BJ (cell line): ENCODE measurements at regions not wholly inside any gene's neighbourhood (a gene's known extent, or its start where the extent isn't known, plus 50 kb on each side); places are given as distances from the start of the nearest gene placed in this dataset.

Experiments
- CTCF ChIA-PET: fragments of 350-600 bp; formaldehyde crosslinking; extraction: SDS; loops from one replicate; lab custom pipeline; 2021; ENCODE audit warnings: antibody characterized with exemption, inconsistent platforms; lab: Yijun Ruan, JAX
- POLR2A ChIA-PET: fragments of 300-600 bp; sonication (Branson Sonifier 250); formaldehyde crosslinking; extraction: SDS; loops from one replicate; lab custom pipeline; 2021; ENCODE audit warnings: antibody characterized with exemption; lab: Charles Lee
- DNase-seq: peaks from one replicate; pipeline ENCODE4 v3.0.0-alpha.2; 2011; ENCODE audit warnings: low read depth
- H3K27me3 ChIP-seq: 2 replicates; pipeline ENCODE4 v1.6.0; 2011; ENCODE audit warnings: low read length; ENCODE audit not compliant: control insufficient read depth, insufficient read depth
- H3K36me3 ChIP-seq: 2 replicates; pipeline ENCODE4 v1.5.1; 2011; ENCODE audit warnings: low read length; ENCODE audit not compliant: control insufficient read depth, insufficient read depth
- H3K4me3 ChIP-seq: 2 replicates; pipeline ENCODE4 v1.5.1; 2011; ENCODE audit warnings: low read depth, mild to moderate bottlenecking, control low read depth, low read length
- TF ChIP-seq, protein P1 (sequence below): IDR thresholded peaks from 2 replicates; pipeline ENCODE4 v1.5.1; 2011; ENCODE audit warnings: low read depth, mild to moderate bottlenecking, control low read depth, inconsistent platforms, low read length, moderate library complexity; ENCODE audit not compliant: insufficient read depth

DNA sequence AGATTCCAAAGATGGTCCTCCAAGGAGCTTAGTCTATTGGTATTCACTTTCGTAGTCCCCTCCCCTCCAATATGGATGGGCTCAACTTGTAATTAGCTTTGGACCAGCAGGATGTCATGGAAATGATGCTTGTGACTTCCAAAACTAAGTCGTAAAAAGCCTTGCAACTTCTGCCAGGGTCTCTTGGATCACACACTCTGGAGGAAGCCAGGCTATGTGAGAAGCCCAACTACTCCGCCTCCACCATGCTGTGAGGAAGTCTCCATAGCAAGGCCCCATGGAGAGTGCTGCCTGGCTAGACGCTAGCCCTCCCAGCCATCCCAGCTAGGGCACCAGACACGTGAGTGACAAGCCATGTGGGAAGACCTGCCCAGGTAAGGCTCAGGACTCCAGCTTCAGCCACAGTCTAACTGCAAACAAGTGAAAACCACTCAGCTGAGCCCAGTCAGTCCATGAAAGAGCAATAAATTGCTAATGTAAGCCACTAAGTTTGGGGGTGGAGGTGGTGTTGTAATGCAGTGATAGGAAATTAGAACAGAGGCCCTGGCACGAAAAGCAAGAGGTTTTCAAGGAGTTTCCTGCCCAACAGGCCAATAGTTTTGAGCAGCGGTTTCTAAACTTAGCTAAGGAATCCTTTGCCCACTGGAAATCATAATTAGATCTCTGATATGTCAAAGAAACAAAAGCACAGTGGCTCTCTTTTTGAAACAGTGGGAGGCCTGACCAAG lies 77.5 kb upstream of the GLI2 start:
- no peaks in the 10 kb centered on the region for H3K36me3 ChIP-seq
- DNase-seq = no peak
- TF ChIP-seq, protein P1, sequence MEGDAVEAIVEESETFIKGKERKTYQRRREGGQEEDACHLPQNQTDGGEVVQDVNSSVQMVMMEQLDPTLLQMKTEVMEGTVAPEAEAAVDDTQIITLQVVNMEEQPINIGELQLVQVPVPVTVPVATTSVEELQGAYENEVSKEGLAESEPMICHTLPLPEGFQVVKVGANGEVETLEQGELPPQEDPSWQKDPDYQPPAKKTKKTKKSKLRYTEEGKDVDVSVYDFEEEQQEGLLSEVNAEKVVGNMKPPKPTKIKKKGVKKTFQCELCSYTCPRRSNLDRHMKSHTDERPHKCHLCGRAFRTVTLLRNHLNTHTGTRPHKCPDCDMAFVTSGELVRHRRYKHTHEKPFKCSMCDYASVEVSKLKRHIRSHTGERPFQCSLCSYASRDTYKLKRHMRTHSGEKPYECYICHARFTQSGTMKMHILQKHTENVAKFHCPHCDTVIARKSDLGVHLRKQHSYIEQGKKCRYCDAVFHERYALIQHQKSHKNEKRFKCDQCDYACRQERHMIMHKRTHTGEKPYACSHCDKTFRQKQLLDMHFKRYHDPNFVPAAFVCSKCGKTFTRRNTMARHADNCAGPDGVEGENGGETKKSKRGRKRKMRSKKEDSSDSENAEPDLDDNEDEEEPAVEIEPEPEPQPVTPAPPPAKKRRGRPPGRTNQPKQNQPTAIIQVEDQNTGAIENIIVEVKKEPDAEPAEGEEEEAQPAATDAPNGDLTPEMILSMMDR = no peak
- CTCF ChIA-PET = interaction anchor here (1.4 to 2.2 kb wide), 4 partner anchors 12 to 315 kb away, joined by 4 to 6 read pairs (median 5); no protein-coding TSS in a partner anchor
- no peak overlapping the region for H3K4me3 ChIP-seq
- H3K27me3 ChIP-seq = 0 out of 2 replicates have a peak, but pooled peaks cover 1% of the 10 kb centered on the region
- POLR2A ChIA-PET = no interaction called here

DNA sequence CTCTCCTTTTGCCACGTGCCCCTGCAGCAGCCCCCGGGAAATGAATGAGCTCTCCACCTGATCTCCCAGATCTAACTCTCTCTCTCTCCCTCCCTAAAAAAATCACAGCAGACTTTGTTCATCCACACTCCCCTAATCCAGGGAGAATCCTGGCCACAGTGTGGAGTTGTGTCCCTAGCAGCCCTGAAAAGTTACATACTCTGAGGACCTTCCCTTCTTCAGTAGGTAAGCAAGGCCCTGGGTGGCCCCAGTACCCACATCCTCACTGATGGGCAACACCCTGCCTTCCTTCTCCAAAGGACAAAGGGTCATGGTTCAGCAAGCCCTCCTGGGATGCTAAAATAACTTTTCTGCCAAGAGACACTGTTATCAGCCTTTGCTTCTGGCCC lies 76.9 kb upstream of the GLI2 start:
- CTCF ChIA-PET = interaction anchor here (1.4 to 2.2 kb wide), 4 partner anchors 12 to 315 kb away, joined by 4 to 6 read pairs (median 5); no protein-coding TSS in a partner anchor
- POLR2A ChIA-PET = no interaction called here

DNA sequence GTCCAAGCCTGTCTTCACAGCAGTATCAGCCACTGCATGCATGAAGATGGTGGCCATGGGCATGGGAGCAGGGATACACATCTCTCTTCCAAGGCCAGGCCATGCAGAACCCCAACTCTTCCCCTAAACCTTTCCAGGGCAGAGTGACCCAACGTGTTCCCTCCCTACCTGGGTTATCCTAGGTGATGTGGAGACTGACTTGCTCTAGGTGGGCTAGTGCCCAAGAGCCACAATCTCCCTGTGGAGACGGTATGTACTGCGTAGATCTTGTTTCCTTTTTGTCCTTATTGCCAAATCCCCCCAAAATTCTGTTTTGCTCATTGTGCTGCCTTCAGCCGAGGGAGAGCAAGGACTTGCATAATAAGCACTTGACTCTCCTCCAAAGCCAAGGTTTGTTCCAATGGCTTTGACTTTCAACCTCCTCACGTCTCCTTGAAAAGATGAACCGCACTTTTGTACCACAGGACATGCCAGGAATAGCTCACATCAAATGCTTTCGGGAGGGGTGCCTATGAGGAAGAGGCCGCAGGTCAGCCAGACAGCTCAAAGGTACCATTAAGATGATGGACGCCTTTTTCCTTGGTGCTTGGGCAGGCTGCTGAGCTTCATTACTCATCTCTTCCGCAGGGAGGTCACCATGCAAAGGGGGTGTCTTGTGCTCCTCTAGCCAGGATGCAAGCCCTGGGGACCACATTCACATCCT lies 76.2 kb upstream of the GLI2 start:
- POLR2A ChIA-PET = no interaction called here
- TF ChIP-seq, protein P1 = no peak
- Histone ChIP-seq H3K27me3 (0 out of 2 replicates have a peak, but pooled peaks cover 1% of the 10 kb centered on the region), H3K4me3 (no peak overlapping the region), H3K36me3 (no peaks in the 10 kb centered on the region)
- no peak for DNase-seq
- CTCF ChIA-PET = interaction anchor here (1.4 kb wide), 1 partner anchor 310 kb away, joined by 4 read pairs; no protein-coding TSS in a partner anchor

More for the DNA sequence above, 76.9 kb upstream of the GLI2 start:
- TF ChIP-seq, protein P1 = no peak
- Histone ChIP-seq H3K4me3 (no peak overlapping the region), H3K27me3 (0 out of 2 replicates have a peak, but pooled peaks cover 1% of the 10 kb centered on the region), H3K36me3 (no peaks in the 10 kb centered on the region)
- DNase-seq = no peak

DNA sequence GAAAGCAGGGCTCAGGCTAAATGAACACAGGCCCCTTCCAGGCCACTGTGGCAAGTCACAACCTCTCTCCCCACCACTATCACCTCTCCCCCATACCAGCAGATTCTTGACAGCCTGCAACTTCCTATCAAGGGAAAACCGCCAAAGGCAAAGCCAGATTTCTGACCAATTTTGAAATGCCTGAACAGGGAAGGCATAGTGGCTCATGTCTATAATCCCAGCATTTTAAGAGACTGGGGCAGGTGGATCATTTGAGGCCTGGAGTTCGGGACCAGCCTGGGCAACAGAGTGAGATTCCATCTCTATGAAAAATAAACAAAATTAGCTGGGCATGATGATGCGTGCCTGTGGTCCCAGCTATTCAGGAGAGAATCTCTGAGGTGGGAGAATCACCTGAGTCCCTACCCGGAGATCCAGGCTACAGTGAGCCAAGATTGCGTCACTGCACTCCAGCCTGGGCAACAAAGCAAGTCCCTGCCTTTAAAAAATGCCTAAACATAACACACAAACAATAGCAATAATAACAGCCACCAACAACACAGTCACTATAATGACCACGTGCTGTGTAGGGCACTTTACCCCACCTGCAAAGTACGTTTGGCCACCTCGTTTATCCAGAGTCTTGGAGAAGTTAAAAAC lies 75.5 kb upstream of the GLI2 start:
- TF ChIP-seq, protein P1 = no peak
- no peaks in the 10 kb centered on the region for H3K36me3 ChIP-seq
- no peak overlapping the region for H3K4me3 ChIP-seq
- H3K27me3 ChIP-seq = 0 out of 2 replicates have a peak, but pooled peaks cover 1% of the 10 kb centered on the region
- ChIA-PET CTCF (interaction anchor here (1.2 kb wide), 1 partner anchor 15 kb away, joined by 3 read pairs; no protein-coding TSS in a partner anchor), POLR2A (no interaction called here)
- DNase-seq = no peak
